ENCODE measurements at regions not wholly inside any gene's neighbourhood (a gene's known extent, or its start where the extent isn't known, plus 50 kb on each side); places are given as distances from the start of the nearest gene placed in this dataset.
"Not testable (repeated sequence)": the region's sequence is repeated elsewhere in the genome, so short reads cannot be mapped to it uniquely, and the experiment has no call there.

DNA sequence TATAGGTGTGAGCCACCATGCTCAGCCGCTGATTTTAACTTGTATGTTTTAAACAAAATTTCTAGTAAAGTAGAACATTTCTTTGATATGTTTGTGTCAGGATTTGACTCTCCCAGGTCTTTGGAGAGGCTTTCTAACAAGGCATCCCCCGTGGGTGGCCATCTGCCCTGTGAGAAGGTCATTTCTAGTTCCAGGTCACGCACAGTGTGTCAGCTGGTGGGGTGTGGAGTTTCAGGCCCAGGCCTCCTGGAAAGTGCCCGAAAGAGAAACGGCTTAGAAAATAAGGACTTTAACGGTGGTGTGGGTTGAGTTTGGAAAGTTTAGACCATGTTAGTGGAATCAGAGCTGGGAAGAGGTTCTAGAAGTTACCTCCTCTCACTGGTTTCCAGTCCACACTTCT is 61.0 kb downstream of the SPDYE17 start:
- DNase-seq = not testable (repeated sequence)

DNA sequence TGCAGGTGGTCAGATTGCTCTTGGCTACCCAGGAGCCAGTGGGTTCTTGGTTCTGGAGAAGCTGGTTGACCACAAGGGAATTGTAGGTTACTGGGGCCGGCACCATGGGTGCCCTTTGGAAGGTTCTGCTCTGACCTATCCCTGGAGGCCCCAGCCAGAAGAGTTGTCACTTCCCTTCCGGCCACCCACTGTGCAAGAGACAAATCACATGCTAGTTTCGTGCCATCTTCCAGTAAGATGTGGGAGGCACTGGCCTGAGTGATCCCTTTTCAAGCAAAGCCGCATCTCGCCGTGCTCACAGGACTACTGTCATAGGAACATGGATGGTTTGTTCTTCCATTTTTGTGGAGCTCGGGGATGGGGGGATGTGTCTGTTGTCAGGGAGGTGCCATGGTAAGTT is 62.3 kb downstream of the SPDYE17 start:
- not testable (repeated sequence) for DNase-seq

DNA sequence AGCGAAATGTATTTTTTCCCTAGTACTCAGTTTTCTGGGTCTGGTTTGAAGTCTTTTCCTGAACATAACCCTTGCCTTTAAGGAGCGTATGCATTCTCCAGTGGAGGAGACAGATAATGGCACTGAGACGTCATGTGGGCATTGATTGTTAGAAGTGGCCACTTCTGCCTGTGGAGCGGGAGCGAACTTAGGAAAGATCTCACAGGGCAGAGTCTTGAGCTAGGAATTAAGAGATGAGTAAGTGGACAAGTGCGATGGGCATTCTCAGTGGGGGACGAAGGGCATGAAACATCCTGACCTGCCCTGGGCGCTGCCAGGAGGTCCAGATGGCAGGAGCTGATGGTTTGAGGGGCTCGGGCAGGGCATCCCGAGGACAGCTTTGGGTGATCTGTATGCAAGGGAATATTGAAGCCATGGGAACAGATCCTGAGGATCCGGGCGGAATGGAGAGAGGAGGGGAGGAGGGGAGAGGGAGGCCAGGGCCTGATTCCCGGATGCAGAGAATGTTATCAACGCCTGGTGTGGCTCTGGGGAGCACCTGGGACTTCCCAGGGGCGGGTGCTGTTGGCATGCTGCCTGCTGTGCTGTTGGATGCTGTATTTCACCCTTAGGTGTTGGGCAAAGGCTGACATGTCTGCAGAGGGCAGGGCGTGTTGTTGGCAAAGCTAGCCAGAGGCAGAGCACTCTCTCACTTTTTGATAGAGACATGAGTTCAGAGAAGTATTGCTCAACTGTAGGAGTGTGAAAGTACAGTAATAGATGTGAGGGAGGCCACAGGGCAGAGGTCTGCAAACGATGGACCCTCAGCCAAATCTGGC is 66.2 kb downstream of the SPDYE17 start:
- DNase-seq = not testable (repeated sequence)

DNA sequence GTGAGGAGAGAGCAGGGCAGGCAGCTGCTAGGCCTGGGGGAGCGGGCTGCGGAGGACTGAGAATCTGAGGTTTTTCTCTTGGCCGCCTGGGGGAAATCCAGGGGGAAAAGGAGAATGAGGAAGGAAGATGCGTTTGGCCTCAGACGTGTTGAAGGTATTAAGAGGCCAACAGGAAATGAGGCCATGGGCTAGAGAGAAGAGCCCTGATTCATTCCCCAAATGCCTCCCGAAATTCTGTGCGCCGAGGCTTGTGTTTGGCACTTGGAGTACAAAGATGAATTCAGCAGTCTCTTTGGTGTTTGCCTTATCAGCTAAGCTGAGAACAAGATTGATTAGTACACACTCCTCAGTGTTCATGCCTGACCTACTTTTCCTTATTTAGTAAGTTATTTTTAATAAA is 68.1 kb downstream of the SPDYE17 start:
- DNase-seq = not testable (repeated sequence)

DNA sequence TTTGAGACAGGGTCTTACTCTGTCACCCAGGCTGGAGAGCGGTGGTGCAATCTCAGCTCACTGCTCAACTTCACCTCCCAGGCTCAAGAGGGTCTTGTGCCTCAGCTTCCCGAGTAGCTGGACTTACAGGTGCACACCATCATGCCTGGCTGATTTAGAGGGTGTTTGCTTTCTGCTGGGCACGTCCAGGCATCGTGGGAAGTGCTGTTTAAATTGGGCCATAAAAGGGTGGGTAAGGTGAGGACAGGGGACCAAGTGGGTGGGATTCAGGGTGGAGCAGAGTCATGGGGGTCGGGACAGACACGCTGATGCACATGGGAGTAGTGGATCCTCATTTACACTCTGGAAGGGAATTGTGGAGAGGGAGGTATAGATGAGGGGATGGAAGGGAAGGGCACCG is 69.1 kb downstream of the SPDYE17 start:
- not testable (repeated sequence) for DNase-seq

DNA sequence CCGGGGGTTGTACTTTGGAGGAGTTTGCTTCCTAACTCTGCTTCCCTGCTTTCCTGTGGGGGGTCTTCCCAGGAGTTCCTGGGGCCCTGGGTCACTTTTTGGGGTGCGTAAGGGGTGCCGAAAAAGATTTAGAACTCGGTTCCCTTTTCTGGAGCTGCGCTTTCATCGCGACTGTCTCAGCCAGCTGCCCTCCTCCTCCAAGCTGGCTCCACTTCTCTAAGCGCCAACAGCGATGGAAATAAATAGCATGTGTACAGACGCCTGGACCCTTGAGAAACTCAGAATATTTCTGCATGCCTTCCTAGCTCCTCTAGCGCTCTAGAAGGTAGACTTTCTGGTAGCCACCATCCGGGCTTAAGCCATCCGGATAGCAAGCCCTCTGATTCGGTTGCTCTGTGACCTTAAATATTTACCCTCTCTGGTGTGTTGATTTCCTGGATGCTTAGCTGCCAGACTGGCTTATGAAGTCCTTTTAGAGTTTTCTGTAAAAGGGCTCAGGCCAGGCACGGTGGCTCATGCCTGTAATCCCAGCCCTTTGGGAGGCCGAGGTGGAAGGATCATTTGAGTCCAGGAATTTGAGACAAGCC is 71.7 kb downstream of the SPDYE17 start:
- not testable (repeated sequence) for DNase-seq

DNA sequence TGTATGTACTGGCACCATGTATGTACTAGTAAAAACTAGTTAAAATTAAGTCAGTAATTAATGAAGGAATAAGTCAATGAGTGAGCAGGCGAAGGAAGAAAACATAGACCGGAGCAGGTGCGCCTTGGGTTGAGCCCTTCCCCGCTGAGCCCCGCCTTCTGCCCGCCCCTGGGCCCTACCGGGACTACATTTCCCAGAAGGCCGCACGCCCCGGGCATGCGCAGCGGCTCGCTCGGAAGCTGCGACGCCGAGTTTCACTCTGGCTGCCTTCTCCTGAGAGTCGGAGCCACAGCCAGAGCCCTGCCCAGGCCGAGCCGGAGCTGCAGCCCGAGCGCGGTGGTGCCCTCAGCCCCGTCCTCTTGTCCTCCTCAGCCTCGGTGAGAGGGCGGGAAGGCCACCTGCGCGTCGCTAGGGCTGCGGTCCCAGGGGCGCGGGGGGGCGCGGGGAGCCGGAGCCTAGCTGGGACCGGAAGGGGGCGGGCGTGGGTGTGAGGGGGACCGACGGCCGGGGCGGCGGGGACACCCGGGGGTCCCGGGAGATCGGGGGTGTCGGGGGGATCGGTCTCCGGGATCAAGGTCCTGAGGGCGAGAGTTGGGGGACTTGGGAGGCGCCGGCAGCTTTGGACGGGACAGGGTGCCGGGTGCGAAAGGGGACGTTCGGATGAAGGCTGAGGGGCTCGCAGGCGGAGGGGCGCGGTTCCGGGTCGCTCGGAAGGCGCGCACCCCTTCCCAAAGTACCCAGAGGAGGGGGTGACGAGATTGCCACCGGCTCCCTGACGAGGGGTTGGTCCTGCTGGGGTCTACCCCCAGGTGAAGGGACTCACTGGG is 72.4 kb downstream of the SPDYE17 start:
- DNase-seq = not testable (repeated sequence)

DNA sequence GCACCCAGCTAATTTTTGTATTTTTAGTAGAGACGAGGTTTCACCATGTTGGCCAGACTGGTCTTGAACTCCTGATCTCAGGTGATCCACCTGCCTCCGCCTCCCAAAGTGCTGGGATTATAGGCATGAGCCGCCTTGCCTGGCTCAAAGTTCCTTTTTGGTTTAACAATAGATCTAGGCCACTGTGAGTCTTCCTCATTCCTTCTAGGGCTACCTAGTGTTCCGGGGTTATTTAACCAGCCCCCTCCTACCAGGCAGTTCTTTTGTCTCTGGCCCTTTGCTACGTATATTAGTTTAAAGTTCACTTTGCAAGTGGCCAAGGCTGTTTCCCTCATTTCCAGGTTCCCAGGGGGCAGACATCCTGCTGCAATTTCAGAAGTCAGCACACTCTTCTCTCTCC is 75.6 kb downstream of the SPDYE17 start:
- not testable (repeated sequence) for DNase-seq

DNA sequence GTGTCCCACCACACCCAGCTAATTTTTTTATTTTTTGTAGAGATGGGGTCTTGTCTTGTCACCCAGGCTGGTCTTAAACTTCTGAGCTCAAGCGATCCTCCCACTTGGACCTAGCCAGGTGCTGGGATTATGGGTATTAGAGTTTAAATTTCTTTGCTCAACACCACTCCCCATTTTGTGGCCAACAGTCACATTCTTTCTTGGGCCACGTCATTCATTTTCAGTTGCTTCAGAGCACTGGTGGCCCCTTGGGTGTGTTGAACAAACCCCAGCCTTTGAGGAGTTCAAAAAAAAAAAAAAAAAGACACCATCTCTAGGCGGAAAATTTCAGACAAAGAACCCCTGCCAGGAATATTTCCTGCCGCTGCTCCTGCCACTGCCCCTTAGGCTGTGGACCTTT is 77.0 kb downstream of the SPDYE17 start:
- not testable (repeated sequence) for DNase-seq

DNA sequence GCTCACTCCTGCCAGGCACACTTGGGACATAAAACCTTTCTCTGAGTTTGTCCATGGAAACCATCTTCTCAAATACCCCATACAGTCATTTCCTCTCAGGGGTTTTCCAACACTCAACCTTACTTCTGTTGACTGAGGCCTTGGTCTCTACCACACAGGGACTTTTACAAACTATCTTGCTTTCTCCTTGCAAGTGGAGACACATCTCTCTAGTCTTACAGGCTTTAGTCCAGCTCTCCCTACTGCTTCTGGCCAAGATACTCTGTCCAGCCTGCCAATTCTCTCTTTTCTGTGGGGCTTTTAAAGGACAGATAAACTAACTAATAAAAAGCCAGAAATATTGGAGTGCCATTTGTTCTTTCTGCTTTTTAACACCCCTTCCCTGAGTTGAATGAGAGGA is 87.6 kb downstream of the SPDYE17 start:
- not testable (repeated sequence) for DNase-seq

DNA sequence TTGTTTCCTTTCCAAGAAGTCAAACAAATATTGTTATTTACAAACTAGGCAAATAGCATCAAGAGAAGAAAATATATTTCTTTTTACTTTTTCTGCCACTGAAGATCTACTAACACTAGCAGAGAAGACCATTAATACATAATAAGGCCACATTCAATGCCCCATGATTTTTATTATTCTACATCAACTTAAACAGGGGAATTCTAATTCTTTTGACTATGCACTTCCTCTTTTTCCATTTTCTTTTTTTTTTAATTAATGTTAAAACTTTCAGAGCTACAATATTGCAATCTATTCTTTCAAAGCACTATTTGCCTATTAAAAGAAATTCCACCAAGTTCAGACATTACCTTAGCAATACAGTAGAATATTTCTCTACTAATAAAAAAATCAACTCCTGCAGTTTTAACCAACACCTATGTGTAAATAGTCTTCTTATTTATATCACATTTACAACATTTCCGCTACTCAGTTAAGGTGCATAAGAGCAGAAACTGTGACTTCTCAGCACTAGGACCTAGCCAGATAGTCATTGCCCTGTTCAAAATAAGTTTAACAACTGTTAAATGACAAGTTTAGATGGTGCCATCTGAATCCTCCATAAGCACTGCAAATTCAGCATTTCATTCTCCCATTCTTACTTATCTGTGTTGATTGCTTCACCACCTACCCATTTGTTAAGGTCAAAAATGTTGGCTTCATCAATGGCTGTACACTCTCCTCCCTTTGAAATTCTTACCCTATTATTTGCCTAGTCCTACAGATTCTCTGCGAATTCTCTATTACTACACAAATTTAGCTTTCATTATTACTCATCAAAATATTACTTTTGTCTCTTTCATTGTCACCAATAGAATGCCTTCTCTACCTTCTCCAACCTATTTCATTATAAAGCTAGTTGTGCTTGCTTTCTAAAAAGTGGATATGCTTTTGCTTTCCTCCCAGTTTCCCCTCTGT is 90.1 kb downstream of the SPDYE17 start:
- not testable (repeated sequence) for DNase-seq

DNA sequence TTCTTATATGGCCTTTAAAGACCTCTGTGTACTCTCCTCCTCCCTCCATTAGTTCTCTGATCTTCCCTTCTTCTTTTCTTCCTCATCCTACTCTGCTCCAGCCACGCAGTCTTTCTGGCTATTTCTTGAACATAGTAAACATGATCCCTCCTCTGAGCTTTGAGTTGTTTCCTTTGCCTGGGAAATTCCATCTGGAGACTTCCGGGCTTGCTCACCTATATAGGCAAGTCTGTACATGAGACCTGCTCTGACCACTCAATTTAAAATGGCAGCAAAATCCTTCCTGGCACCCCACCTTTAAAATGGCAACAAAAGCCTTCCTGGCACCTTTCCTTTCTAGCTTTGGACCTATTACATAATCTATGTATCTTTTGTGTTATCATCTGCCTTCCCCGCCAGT is 94.4 kb downstream of the SPDYE17 start:
- DNase-seq = not testable (repeated sequence)

DNA sequence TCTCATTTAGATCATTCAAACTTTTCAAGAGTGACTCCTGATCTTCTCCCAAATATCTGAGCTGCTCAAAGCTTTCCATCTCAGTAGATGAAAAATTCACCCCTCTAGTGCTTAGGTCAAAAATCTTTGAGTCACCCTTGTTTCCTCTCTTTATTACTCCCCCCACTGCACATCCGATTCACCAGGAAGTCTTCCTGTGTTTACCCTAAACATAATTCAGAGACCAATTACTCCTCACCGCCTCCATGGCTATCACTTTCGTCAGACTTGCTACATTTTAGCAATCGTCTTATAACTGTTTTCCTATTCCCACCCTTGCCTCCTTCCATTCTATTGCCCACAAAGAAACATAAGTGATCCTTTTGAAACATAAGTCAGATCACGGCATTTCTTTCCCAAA is 94.8 kb downstream of the SPDYE17 start:
- DNase-seq = not testable (repeated sequence)

DNA sequence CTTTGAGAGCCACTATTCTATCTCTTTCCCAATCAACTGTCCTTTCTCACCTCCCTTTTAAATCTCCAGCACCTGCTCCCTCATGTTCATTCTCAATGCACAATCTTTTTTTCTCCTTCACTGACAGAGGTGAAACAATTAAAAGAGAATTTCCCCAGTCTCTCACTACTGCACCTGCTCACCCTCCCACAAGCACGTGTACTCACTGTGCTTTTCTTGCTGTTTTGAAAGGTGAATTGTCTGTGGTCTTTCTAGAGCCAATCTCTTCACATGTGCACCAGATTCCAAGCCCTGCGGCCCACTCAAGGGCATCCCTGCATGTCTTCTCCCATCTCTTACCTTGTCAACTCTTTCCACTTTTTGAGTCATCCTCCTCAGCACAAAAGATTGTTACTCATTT is 95.8 kb downstream of the SPDYE17 start:
- DNase-seq = not testable (repeated sequence)

DNA sequence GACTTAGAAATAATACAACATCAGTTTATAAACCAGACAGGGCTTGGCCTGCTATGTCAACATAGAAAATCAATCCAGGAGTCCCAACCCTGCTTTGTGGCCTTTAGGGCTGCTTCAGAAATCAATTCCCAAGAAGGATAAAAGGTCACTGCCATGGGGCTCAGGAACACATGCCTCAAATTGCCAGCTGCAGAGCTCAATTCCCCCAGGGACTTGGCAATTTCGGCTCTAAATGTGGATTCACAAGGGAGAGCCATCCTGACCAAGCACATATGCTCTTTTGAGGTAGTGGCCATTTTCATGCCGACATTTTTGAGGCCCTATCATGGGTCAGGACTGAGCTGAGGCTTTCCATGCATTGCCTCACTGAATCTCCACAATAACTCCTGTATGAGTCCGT is 97.5 kb downstream of the SPDYE17 start:
- not testable (repeated sequence) for DNase-seq

DNA sequence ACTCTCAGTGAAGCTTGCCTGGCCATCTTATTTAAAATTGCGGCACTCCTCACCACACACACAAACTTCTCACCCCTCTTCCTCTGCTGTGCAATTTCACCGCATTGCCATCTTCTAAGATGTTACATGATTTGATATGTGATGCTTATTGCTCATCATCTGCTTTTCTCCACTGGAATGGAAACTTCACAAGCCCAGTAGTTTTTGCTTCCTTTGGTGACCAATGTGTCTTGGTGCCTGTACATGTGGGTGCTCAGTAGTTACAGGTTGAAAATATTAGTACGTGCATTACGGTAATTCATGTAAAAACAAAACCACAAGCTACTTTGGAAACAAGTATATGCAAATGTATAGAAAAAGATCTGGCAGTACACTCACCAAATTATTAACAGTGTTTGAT is 99.2 kb downstream of the SPDYE17 start:
- not testable (repeated sequence) for DNase-seq

DNA sequence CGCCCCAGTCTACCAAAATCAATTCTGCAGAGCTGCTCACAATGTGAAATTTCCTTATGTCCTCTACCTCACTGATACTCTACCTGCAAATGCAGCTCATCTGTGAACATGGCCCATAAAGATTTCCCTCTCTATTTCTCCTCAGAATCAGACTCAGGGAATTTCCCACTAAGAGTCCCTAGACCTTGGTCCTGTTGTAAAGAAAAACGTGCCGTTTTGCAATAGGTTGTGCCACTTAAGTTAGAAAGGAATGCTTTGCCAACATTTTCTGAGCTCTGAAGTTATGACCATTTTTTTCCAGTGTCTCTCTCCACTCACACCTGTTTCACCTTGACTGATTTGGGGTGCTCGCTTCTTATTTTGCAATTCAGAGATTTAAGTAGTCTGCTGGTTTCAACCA is 100.7 kb downstream of the SPDYE17 start:
- DNase-seq = not testable (repeated sequence)

DNA sequence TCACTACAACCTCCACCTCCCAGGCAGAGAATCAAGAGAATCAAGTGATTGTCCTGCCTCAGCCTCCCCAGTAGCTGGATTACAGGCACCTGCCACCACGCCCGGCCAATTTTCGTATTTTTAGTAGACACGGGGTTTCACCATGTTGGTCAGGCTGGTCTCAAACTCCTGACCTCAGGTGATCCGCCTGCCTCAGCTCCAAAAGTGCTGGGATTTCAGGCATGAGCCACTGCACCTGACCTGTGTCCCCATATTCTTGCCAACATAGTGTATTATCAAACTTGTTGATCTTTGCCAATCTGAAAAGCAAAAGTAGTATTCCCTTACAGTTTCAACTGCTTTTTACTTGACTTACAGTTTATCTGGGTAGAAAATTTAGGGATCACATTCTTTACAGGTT is 101.7 kb downstream of the SPDYE17 start:
- not testable (repeated sequence) for DNase-seq

DNA sequence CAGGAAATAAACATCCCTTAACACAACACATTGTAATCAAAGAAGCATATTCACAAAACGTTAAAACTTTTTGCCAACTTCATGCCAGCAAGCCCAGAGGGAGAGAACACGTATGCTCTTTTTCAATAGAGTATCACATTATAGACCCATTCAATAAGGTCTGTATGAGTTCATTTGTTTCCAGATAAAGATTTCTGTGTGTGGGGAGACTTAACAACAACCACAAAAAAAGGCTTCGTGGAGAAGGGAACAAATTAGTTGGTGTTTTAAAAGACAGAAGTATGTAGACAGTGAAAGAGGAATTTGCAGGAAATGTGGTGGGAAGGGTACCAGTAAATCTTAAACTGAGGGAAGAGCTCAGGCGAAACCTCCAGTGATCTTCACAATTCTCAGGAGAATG is 103.4 kb downstream of the SPDYE17 start:
- DNase-seq = not testable (repeated sequence)

DNA sequence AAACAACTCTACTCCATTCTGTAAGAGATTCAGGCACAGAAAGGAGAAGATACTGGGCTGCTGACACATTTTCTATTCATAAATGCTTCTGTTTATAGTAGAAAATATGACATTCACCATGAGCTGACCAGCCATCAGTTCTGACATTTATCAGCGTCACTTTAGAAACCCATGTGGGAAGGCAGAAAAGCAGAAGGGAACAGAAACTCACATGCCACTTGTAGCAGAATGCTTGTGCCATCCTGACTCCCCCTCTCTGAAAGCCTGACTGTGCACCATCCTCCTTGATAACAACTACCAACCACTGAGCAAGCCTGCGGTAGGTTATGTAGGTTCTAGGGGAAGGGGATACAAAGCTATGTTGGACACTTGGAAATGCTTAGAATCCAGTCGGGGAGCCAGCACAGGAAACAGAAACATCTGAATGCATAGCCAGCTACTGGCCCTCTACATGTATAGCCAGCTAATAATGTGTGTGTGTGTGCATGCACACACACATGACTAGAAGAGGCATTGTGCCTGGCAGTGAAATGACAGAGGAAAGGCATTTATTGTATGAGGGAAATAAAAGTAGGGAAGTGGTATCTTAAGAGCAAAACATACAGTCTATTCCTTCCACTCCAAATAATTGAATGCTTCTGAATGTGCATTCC is 104.3 kb downstream of the SPDYE17 start:
- DNase-seq = not testable (repeated sequence)

DNA sequence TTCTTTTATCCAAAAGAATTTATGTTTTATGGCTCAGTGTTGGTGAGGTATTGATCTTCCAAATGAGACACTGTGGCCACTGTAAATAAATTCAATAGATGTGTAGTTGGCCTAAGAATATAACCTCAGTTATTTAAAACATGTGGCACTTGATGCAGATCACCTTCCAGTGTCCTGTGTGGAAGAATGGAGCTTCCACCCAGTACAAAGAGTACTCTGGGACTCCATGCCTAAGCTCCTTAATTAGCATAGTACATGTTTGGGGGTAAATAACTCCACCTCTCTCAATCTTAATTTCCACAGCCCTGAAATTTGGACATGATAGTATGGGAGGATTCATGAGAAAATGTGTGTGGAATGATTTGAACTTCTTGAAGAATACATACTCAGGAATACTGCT is 105.7 kb downstream of the SPDYE17 start:
- not testable (repeated sequence) for DNase-seq

DNA sequence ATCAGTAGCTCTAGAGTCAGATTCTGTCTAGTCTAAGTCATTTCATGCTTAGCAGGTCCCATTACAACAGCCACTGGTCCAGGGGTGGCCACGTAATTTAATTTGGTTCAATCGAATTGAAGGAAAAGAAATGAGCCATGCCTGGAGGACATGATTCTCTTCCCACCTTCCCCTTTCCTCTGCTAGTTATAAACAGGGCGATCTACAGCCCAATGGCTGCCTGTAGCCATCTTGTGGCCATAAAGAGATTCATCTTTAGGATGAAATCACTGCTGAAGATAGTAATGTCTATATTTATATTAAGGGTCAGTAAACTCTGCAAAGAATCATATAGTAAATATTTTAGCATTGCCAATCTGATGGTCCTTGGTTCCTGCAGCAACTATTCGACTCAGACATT is 107.4 kb downstream of the SPDYE17 start:
- peak; percentile 5 for DNase-seq
